GM19023 (cell line): ENCODE measurements at regions not wholly inside any gene's neighbourhood (a gene's known extent, or its start where the extent isn't known, plus 50 kb on each side); places are given as distances from the start of the nearest gene placed in this dataset.

Source experiments
- ATAC-seq: cut with Tn5 transposase; IDR thresholded peaks from one replicate; pipeline ENCODE4 v1.9.1; 2021; ENCODE audit warnings: mild to moderate bottlenecking, moderate library complexity; ENCODE audit not compliant: unreplicated experiment

GRCh38 chr6:88558981-88559380, 392.8 kb upstream of the CNR1 start:
- ATAC-seq: no peak

GRCh38 chr6:88556663-88557062, 390.5 kb upstream of the CNR1 start:
- ATAC-seq: no peak

- no peak for ATAC-seq
These were observed 382.9 kb upstream of the CNR1 start for GRCh38 chr6:88548891-88549505.

GRCh38 chr6:88547768-88548167, 381.6 kb upstream of the CNR1 start:
- no peak for ATAC-seq

GRCh38 chr6:88545991-88546390, 379.8 kb upstream of the CNR1 start:
- no peak for ATAC-seq

GRCh38 chr6:88544986-88545612, 379.0 kb upstream of the CNR1 start:
- no peak for ATAC-seq

GRCh38 chr6:88539295-88539764, 373.2 kb upstream of the CNR1 start:
- ATAC-seq: no peak

GRCh38 chr6:88538840-88539239, 372.7 kb upstream of the CNR1 start:
- ATAC-seq: no peak

GRCh38 chr6:88538130-88538706, 372.1 kb upstream of the CNR1 start:
- no peak for ATAC-seq

- ATAC-seq: no peak
These were observed 370.0 kb upstream of the CNR1 start for GRCh38 chr6:88536071-88536625.

GRCh38 chr6:88535306-88535705, 369.2 kb upstream of the CNR1 start:
- ATAC-seq: no peak

- no peak for ATAC-seq
These were observed 366.2 kb upstream of the CNR1 start for GRCh38 chr6:88532241-88532860.

GRCh38 chr6:88529726-88530125, 363.6 kb upstream of the CNR1 start:
- ATAC-seq: no peak

GRCh38 chr6:88520445-88520844, 354.3 kb upstream of the CNR1 start:
- ATAC-seq: no peak

- no peak for ATAC-seq
These were observed 353.8 kb upstream of the CNR1 start for GRCh38 chr6:88520017-88520338.

- ATAC-seq: no peak
These were observed 353.3 kb upstream of the CNR1 start for GRCh38 chr6:88519301-88520016.

GRCh38 chr6:88517737-88518136, 351.6 kb upstream of the CNR1 start:
- ATAC-seq: no peak

- no peak for ATAC-seq
These were observed 347.8 kb upstream of the CNR1 start for GRCh38 chr6:88513920-88514319.

- ATAC-seq: no peak
These were observed 347.3 kb upstream of the CNR1 start for GRCh38 chr6:88513471-88513870.

- no peak for ATAC-seq
These were observed 346.8 kb upstream of the CNR1 start for GRCh38 chr6:88512951-88513350.

GRCh38 chr6:88502391-88502790, 336.2 kb upstream of the CNR1 start:
- ATAC-seq: no peak
